Astrocyte (in vitro differentiated cells and primary cell): ENCODE measurements at regions not wholly inside any gene's neighbourhood (a gene's known extent, or its start where the extent isn't known, plus 50 kb on each side); places are given as distances from the start of the nearest gene placed in this dataset.

Experiments
- DNase-seq: peaks from one replicate; pipeline ENCODE4 v3.0.0-alpha.2; 2010; ENCODE audit warnings: low read depth
- FAIRE-seq: peaks from 2 replicates; lab custom pipeline; 2011; peaks lifted over from hg19 to GRCh38; lab: Jason Lieb, UNC
- H2AFZ ChIP-seq: 2 replicates; pipeline ENCODE4 v1.6.0; 2012; ENCODE audit warnings: low read depth, low read length, inconsistent platforms
- H3K27ac ChIP-seq: 2 replicates; pipeline ENCODE4 v1.5.1; 2011; ENCODE audit warnings: low read depth, low read length, inconsistent platforms
- H3K27me3 ChIP-seq: 2 replicates; pipeline ENCODE4 v1.6.0; 2011; ENCODE audit warnings: low read length, inconsistent platforms; ENCODE audit not compliant: insufficient read depth
- H3K36me3 ChIP-seq: 2 replicates; pipeline ENCODE4 v1.5.1; 2011; ENCODE audit warnings: low read length, inconsistent platforms; ENCODE audit not compliant: insufficient read depth
- H3K4me1 ChIP-seq: 2 replicates; pipeline ENCODE4 v1.5.1; 2011; ENCODE audit warnings: low read length, inconsistent platforms; ENCODE audit not compliant: insufficient read depth
- H3K4me2 ChIP-seq: 2 replicates; pipeline ENCODE4 v1.6.0; 2012; ENCODE audit warnings: low read length, inconsistent platforms
- H3K4me3 ChIP-seq: 2 replicates; pipeline ENCODE4 v1.5.1; 2011; ENCODE audit warnings: low read depth, mild to moderate bottlenecking, low read length, inconsistent platforms; ENCODE audit not compliant: insufficient read depth
- H3K79me2 ChIP-seq: 2 replicates; pipeline ENCODE4 v1.6.0; 2012; ENCODE audit warnings: mild to moderate bottlenecking, low read length, inconsistent platforms; ENCODE audit not compliant: insufficient read depth
- H3K9ac ChIP-seq: 2 replicates; pipeline ENCODE4 v1.6.0; 2012; ENCODE audit warnings: mild to moderate bottlenecking, low read length, inconsistent platforms
- H3K9me3 ChIP-seq: 2 replicates; pipeline ENCODE4 v1.5.1; 2012; ENCODE audit warnings: low read depth, mild to moderate bottlenecking, low read length, inconsistent platforms; ENCODE audit not compliant: insufficient read depth
- H4K20me1 ChIP-seq: 2 replicates; pipeline ENCODE4 v1.6.0; 2012; ENCODE audit warnings: low read length, inconsistent platforms; ENCODE audit not compliant: insufficient read depth
- H3K27ac Mint-ChIP-seq: one replicate; pipeline ENCODE4 v1.8.0; 2021; ENCODE audit warnings: mild to moderate bottlenecking, mixed read lengths; ENCODE audit not compliant: unreplicated experiment
- H3K27me3 Mint-ChIP-seq: one replicate; pipeline ENCODE4 v1.8.0; 2021; ENCODE audit warnings: low read depth, mixed read lengths; ENCODE audit not compliant: unreplicated experiment
- H3K36me3 Mint-ChIP-seq: one replicate; pipeline ENCODE4 v1.8.0; 2021; ENCODE audit warnings: low read depth, mixed read lengths; ENCODE audit not compliant: unreplicated experiment
- H3K4me1 Mint-ChIP-seq: one replicate; pipeline ENCODE4 v1.8.0; 2021; ENCODE audit warnings: low read depth, mixed read lengths; ENCODE audit not compliant: unreplicated experiment
- H3K4me3 Mint-ChIP-seq: one replicate; pipeline ENCODE4 v1.8.0; 2021; ENCODE audit warnings: mild to moderate bottlenecking, moderate library complexity, mixed read lengths; ENCODE audit not compliant: unreplicated experiment
- H3K9me3 Mint-ChIP-seq: one replicate; pipeline ENCODE4 v1.8.0; 2021; ENCODE audit warnings: mild to moderate bottlenecking, mixed read lengths; ENCODE audit not compliant: unreplicated experiment
- EZH2 ChIP-seq: IDR thresholded peaks from 2 replicates; pipeline ENCODE4 v1.6.1; 2012; ENCODE audit warnings: mild to moderate bottlenecking, low read length, inconsistent platforms; ENCODE audit not compliant: insufficient read depth
- TF ChIP-seq, protein P1 (sequence below): IDR thresholded peaks from 2 replicates; pipeline ENCODE4 v1.5.1; 2011; ENCODE audit warnings: low read depth, mild to moderate bottlenecking, inconsistent platforms, low read length, moderate library complexity; ENCODE audit not compliant: insufficient read depth

DNA sequence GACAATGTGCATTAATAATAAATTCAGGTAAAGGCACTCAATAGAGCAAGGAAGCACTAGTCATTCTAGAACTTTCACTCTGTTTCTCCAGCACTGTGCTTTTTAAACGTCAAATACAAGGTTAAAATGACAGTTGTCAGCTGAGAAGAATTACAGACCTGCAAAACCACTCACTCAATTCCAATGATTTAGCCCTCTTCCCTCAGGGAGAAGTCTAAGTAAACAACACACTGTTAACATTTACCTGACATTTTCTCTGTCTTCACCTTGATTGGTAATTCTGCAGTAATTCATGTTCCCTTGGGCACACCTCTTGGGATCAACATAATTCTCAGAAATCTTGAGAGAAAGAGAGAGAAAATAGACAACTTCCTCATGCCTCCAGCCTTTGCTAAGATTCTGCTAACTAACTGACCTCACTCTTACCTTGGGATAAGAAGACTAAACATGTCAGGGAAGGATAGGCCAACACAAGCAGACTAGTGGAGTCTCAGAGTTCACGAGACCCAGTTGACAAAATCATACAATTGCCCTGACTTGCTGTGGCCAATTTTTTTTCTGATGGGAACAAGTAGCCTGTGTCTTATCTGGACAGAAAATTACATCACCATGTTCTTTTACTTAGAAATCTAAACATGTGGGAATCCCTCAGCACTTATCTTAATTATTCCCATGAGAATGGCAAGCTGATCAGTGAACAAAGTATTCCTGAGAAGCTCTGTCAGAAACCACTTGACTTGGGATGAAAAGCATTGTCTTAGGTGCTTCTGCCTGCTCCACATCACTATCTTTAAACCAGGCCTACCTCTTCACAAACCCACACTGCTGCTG is 516.8 kb upstream of the FAT3 start:
- Histone ChIP-seq H3K27ac (no peak overlapping the region), H3K79me2 (no peaks in the 10 kb centered on the region), H2AFZ (no peak overlapping the region), H3K4me3 (no peak overlapping the region), H3K4me1 (no peaks in the 10 kb centered on the region), H4K20me1 (no peaks in the 10 kb centered on the region), H3K27me3 (no peaks in the 10 kb centered on the region), H3K9ac (no peak overlapping the region), H3K36me3 (no peaks in the 10 kb centered on the region), H3K9me3 (no peaks in the 10 kb centered on the region), H3K4me2 (no peak overlapping the region)
- Mint-ChIP-seq H3K27me3 (no peaks in the 10 kb centered on the region), H3K27ac (no peak overlapping the region), H3K36me3 (no peaks in the 10 kb centered on the region), H3K4me3 (no peak overlapping the region), H3K9me3 (no peaks in the 10 kb centered on the region), H3K4me1 (peaks cover 3% of the 10 kb centered on the region)
- TF ChIP-seq, protein P1, sequence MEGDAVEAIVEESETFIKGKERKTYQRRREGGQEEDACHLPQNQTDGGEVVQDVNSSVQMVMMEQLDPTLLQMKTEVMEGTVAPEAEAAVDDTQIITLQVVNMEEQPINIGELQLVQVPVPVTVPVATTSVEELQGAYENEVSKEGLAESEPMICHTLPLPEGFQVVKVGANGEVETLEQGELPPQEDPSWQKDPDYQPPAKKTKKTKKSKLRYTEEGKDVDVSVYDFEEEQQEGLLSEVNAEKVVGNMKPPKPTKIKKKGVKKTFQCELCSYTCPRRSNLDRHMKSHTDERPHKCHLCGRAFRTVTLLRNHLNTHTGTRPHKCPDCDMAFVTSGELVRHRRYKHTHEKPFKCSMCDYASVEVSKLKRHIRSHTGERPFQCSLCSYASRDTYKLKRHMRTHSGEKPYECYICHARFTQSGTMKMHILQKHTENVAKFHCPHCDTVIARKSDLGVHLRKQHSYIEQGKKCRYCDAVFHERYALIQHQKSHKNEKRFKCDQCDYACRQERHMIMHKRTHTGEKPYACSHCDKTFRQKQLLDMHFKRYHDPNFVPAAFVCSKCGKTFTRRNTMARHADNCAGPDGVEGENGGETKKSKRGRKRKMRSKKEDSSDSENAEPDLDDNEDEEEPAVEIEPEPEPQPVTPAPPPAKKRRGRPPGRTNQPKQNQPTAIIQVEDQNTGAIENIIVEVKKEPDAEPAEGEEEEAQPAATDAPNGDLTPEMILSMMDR: no peak
- no peak for DNase-seq
- no peak for FAIRE-seq

DNA sequence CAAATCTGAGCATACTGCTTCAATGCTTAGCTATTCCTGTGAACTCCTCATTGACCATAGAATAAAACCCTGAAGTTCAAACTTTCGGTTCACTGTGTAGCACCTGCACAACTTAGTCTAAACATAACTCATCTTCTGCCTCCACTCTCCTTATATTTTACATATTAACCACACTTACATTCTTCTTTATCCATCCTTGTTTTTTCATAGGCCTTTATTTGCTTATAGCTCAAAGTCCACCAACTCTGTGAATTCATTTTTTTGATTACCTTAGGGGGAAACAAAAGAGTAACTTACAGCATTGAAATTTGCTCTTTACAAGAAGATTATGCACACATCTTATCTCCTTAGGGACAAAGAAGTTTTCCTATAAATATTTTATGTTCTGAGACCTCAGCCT is 521.6 kb upstream of the FAT3 start:
- FAIRE-seq (no peak), DNase-seq (no peak)
- Histone ChIP-seq H3K4me3 (no peak overlapping the region), H4K20me1 (no peaks in the 10 kb centered on the region), H3K27ac (no peak overlapping the region), H3K79me2 (no peaks in the 10 kb centered on the region), H3K27me3 (no peaks in the 10 kb centered on the region), H3K9ac (no peak overlapping the region), H3K4me2 (no peak overlapping the region), H3K36me3 (no peaks in the 10 kb centered on the region), H3K4me1 (no peaks in the 10 kb centered on the region), H2AFZ (no peak overlapping the region), H3K9me3 (no peaks in the 10 kb centered on the region)
- Mint-ChIP-seq H3K36me3 (no peaks in the 10 kb centered on the region), H3K4me3 (no peak overlapping the region), H3K27me3 (no peaks in the 10 kb centered on the region), H3K9me3 (no peaks in the 10 kb centered on the region), H3K4me1 (no peaks in the 10 kb centered on the region), H3K27ac (no peak overlapping the region)
- TF ChIP-seq, protein P1: no peak
- no peak for TF ChIP-seq EZH2

DNA sequence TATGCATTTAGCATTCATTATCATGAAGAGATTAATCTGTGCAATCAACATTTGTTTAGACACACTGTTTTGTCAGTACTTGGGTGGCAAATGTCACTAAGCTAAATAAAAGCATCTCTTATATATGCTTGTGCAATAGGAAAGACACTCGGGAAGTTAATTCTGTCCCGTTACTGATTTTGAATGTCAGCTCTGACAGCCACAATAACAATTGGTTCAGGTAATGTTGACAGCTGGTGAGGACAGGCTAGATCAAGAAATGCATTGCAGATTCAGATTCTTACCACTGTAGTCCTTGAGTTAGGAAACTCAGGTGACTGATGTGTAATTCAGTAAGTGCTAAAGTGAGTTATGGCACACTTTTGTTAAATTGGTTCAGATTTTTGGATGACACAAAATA is 523.8 kb upstream of the FAT3 start:
- no peaks in the 10 kb centered on the region for H3K79me2 ChIP-seq
- no peak overlapping the region for H3K27ac Mint-ChIP-seq

More for the DNA sequence above, 523.8 kb upstream of the FAT3 start:
- H3K9me3 Mint-ChIP-seq: no peaks in the 10 kb centered on the region
- no peaks in the 10 kb centered on the region for H3K27me3 Mint-ChIP-seq
- Histone ChIP-seq H3K27me3 (no peaks in the 10 kb centered on the region), H3K4me3 (no peak overlapping the region), H2AFZ (no peak overlapping the region), H3K36me3 (no peaks in the 10 kb centered on the region), H4K20me1 (no peaks in the 10 kb centered on the region), H3K9ac (no peak overlapping the region), H3K4me1 (no peaks in the 10 kb centered on the region), H3K9me3 (no peaks in the 10 kb centered on the region), H3K27ac (no peak overlapping the region), H3K4me2 (no peak overlapping the region)
- H3K4me3 Mint-ChIP-seq: no peak overlapping the region
- DNase-seq (no peak), FAIRE-seq (no peak)
- TF ChIP-seq EZH2: no peak
- TF ChIP-seq, protein P1: no peak
- no peaks in the 10 kb centered on the region for H3K4me1 Mint-ChIP-seq
- H3K36me3 Mint-ChIP-seq: no peaks in the 10 kb centered on the region
